Panc1 (cell line): ENCODE measurements at regions not wholly inside any gene's neighbourhood (a gene's known extent, or its start where the extent isn't known, plus 50 kb on each side); places are given as distances from the start of the nearest gene placed in this dataset.
"Not testable (repeated sequence)": the region's sequence is repeated elsewhere in the genome, so short reads cannot be mapped to it uniquely, and the experiment has no call there.

ENCODE experiments used
- ATAC-seq: fragments of 200-7000 bp; cut with Tn5 transposase; 2 replicates; pipeline ENCODE4 v1.9.1; 2020; ENCODE audit warnings: mild to moderate bottlenecking, moderate library complexity
- BruUV-seq: library from RNA; stranded (reverse); fragments of 400-500 nt; replicated peaks from 2 replicates; lab custom pipeline; 2021; lab: Mats Ljungman, UMichigan
- CTCF ChIA-PET: fragments of 300-600 bp; sonication (Branson Sonifier 250); formaldehyde crosslinking; loops from one replicate; lab custom pipeline; 2022; ENCODE audit warnings: antibody characterized with exemption; lab: Charles Lee
- POLR2A ChIA-PET: fragments of 300-600 bp; sonication (Branson Sonifier 250); formaldehyde crosslinking; loops from one replicate; lab custom pipeline; 2022; ENCODE audit warnings: antibody characterized with exemption; lab: Charles Lee
- DNase-seq: peaks from one replicate; pipeline ENCODE4 v3.0.0-alpha.2; 2010; ENCODE audit warnings: low read depth, low spot score
- H3K27ac ChIP-seq: 2 replicates; pipeline ENCODE4 v1.5.1; 2011; ENCODE audit warnings: mild to moderate bottlenecking, low read length, inconsistent platforms
- H3K27me3 ChIP-seq: fragments of 200-500 bp; sonication (Bioruptor generic); 2 replicates; pipeline ENCODE4 v1.6.0; 2014; ENCODE audit warnings: low read length, inconsistent platforms; ENCODE audit not compliant: control insufficient read depth, insufficient read depth
- H3K36me3 ChIP-seq: fragments of 200-500 bp; sonication (Bioruptor generic); 2 replicates; pipeline ENCODE4 v1.5.1; 2014; ENCODE audit warnings: inconsistent platforms, mild to moderate bottlenecking, low read length, moderate library complexity; ENCODE audit not compliant: control insufficient read depth, insufficient read depth
- H3K4me1 ChIP-seq: 2 replicates; pipeline ENCODE4 v1.5.1; 2011; ENCODE audit warnings: inconsistent platforms, mild to moderate bottlenecking, low read length, moderate library complexity; ENCODE audit not compliant: control insufficient read depth, insufficient read depth
- H3K4me3 ChIP-seq, 2 experiments: 2 replicates each; pipeline ENCODE4 v1.5.1; 2011 to 2012; ENCODE audit warnings: low read depth in 2 of 2, low read length in 2 of 2, mild to moderate bottlenecking in 2 of 2, inconsistent platforms in 1 of 2, moderate library complexity in 1 of 2
- H3K9me3 ChIP-seq: fragments of 200-500 bp; sonication (Bioruptor generic); 2 replicates; pipeline ENCODE4 v1.5.1; 2014; ENCODE audit warnings: low read depth, mild to moderate bottlenecking, inconsistent platforms, low read length, moderate library complexity; ENCODE audit not compliant: control insufficient read depth, insufficient read depth
- POLR2AphosphoS5 ChIP-seq: IDR thresholded peaks from 2 replicates; pipeline ENCODE4 v1.6.1; 2012; ENCODE audit warnings: mild to moderate bottlenecking, low read depth, low read length, moderate library complexity
- in situ Hi-C: cut with HindIII; loops from 2 replicates; pipeline ENCODE4 v1.10.0; 2016; ENCODE audit warnings: low sequenced_read_pairs, low pct_unique_long_range_greater_than_20kb
- intact Hi-C: fragments of 100-400 bp; cut with micrococcal nuclease; formaldehyde crosslinking; loops from one replicate; pipeline ENCODE4 v1.10.0; 2022; ENCODE audit not compliant: unreplicated experiment

GRCh38 chr7:63771389-63772085, 227.1 kb upstream of the ZNF722 start:
- not testable (repeated sequence) for ATAC-seq, DNase-seq
- CTCF ChIA-PET: interaction anchor here (0.6 kb wide), 1 partner anchor 548 kb away, joined by 9 read pairs; no protein-coding TSS in a partner anchor

GRCh38 chr7:63789378-63790176, 209.1 kb upstream of the ZNF722 start:
- no peak overlapping the region for H3K4me3 ChIP-seq
- CTCF ChIA-PET: no interaction called here
- no peaks in the 10 kb centered on the region for H3K4me1 ChIP-seq
- no peak for TF ChIP-seq POLR2AphosphoS5
- ATAC-seq (no peak), DNase-seq (no peak)
- H3K27me3 ChIP-seq: no peaks in the 10 kb centered on the region
- in situ Hi-C loops (no loop called here), intact Hi-C loops (no loop called here)
- no peaks in the 10 kb centered on the region for H3K9me3 ChIP-seq
- BruUV-seq: no TSS peak
- H3K27ac ChIP-seq: no peak overlapping the region
- no peaks in the 10 kb centered on the region for H3K36me3 ChIP-seq
- POLR2A ChIA-PET: no interaction called here

More at GRCh38 chr7:63771389-63772085, 227.1 kb upstream of the ZNF722 start:
- H3K36me3 ChIP-seq, H3K27ac ChIP-seq, in situ Hi-C loops, intact Hi-C loops, H3K4me1 ChIP-seq, H3K27me3 ChIP-seq, H3K9me3 ChIP-seq, POLR2A ChIA-PET, BruUV-seq, H3K4me3 ChIP-seq: not testable (repeated sequence)

GRCh38 chr7:63790177-63790763, 208.4 kb upstream of the ZNF722 start:
- H3K4me1 ChIP-seq, CTCF ChIA-PET, DNase-seq, BruUV-seq, H3K36me3 ChIP-seq, POLR2A ChIA-PET, H3K4me3 ChIP-seq, H3K9me3 ChIP-seq, intact Hi-C loops, ATAC-seq, in situ Hi-C loops, H3K27ac ChIP-seq, H3K27me3 ChIP-seq: not testable (repeated sequence)
